MM.1S (cell line): ENCODE measurements at regions not wholly inside any gene's neighbourhood (a gene's known extent, or its start where the extent isn't known, plus 50 kb on each side); places are given as distances from the start of the nearest gene placed in this dataset.

Source experiments
- DNase-seq: peaks from one replicate; pipeline ENCODE4 v3.0.0-alpha.2; 2015
- H2AFZ ChIP-seq: fragments of 300-600 bp; sonication (generic); 2 replicates; pipeline ENCODE4 v1.6.0; 2016; ENCODE audit warnings: antibody characterized with exemption, low read length
- H3F3A ChIP-seq: fragments of 300-600 bp; sonication (generic); 2 replicates; pipeline ENCODE4 v1.6.1; 2016; ENCODE audit warnings: mild to moderate bottlenecking, antibody characterized with exemption, low read length, moderate library complexity, mixed read lengths; ENCODE audit not compliant: insufficient read depth
- H3K27ac ChIP-seq: fragments of 300-600 bp; sonication (generic); 2 replicates; pipeline ENCODE4 v1.5.1; 2016; ENCODE audit warnings: mild to moderate bottlenecking, low read length
- H3K27me3 ChIP-seq: fragments of 300-600 bp; sonication (generic); replicated peaks from 2 replicates; pipeline ENCODE4 v1.6.0; 2016; ENCODE audit warnings: low read length; ENCODE audit not compliant: insufficient read depth
- H3K36me3 ChIP-seq: fragments of 300-600 bp; sonication (generic); replicated peaks from 2 replicates; pipeline ENCODE4 v1.6.1; 2016; ENCODE audit warnings: mild to moderate bottlenecking, low read length, mixed read lengths; ENCODE audit not compliant: insufficient read depth
- H3K4me1 ChIP-seq: fragments of 300-600 bp; sonication (generic); 2 replicates; pipeline ENCODE4 v1.6.1; 2016; ENCODE audit warnings: low read length, mixed read lengths
- H3K4me2 ChIP-seq: fragments of 300-600 bp; sonication (generic); 2 replicates; pipeline ENCODE4 v1.6.0; 2016; ENCODE audit warnings: low read depth, low read length
- H3K4me3 ChIP-seq: fragments of 300-600 bp; sonication (generic); 2 replicates; pipeline ENCODE4 v1.5.1; 2016; ENCODE audit warnings: low read length, mixed read lengths
- H3K79me2 ChIP-seq: fragments of 300-600 bp; sonication (generic); 2 replicates; pipeline ENCODE4 v1.6.1; 2016; ENCODE audit warnings: mixed run types, low read length, mixed read lengths
- H3K9ac ChIP-seq: fragments of 300-600 bp; sonication (generic); 2 replicates; pipeline ENCODE4 v1.6.1; 2016; ENCODE audit warnings: low read length, mixed read lengths
- H3K9me2 ChIP-seq: fragments of 300-600 bp; sonication (generic); replicated peaks from 2 replicates; pipeline ENCODE4 v1.6.1; 2016; ENCODE audit warnings: mild to moderate bottlenecking, low read length, mixed read lengths; ENCODE audit not compliant: insufficient read depth
- H3K9me3 ChIP-seq: fragments of 300-600 bp; sonication (generic); replicated peaks from 2 replicates; pipeline ENCODE4 v1.6.1; 2016; ENCODE audit warnings: mild to moderate bottlenecking, low read length, mixed read lengths; ENCODE audit not compliant: insufficient read depth
- H4K20me1 ChIP-seq: fragments of 300-600 bp; sonication (generic); 2 replicates; pipeline ENCODE4 v1.6.1; 2016; ENCODE audit warnings: mild to moderate bottlenecking, low read length, moderate library complexity, mixed read lengths; ENCODE audit not compliant: insufficient read depth
- EZH2 ChIP-seq: fragments of 300-600 bp; sonication (generic); optimal IDR thresholded peaks from 2 replicates; pipeline ENCODE3; 2017; ENCODE audit warnings: low read depth, mild to moderate bottlenecking, antibody characterized with exemption, low read length, mixed read lengths
- EZH2phosphoT487 ChIP-seq: fragments of 300-600 bp; sonication (generic); IDR thresholded peaks from 2 replicates; pipeline ENCODE4 v1.6.1; 2018; ENCODE audit warnings: antibody characterized with exemption, low read length
- TF ChIP-seq, protein P1 (sequence below): fragments of 300-600 bp; sonication (generic); IDR thresholded peaks from 2 replicates; pipeline ENCODE4 v1.5.1; 2016; ENCODE audit warnings: antibody characterized with exemption, low read length, mixed read lengths

DNA sequence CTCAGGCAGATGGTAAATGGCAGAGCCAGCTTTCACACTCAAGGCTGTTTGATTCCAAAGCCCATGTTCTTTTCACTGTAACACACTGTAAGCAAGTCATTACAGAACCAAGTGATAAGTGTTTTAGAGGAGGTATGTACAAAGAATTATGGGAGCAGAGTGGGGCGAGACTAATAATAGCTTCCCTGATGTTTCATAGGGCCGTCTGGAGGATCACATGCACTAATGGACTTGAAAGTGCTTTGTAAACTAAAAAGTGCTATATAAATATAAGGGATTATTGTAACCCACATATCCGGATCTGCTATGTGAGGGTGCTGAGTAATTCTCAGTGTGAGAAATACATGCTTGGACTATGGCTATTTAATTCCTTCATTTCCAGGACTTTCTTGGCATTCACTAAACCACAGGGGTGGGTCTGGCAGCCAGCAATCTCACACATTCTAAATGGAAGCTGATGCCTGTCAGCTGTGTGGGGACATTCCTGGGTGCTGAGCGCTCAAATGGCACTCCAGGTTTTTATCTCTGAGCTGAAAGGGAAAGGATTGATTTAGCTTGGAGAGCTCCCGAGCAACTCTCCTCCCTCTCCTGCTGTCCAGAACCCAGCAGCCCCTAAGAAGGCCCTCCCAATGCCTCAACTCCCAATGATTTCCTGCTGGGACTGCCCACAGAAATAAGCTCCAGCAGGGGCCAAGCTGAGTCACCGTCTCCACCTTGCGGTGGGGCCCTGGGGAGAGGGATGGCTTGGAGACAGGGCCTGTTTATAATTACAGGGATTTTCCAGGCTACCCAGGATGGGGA lies 222.8 kb downstream of the SOX11 start:
- peak; percentile 15 for DNase-seq
- no peak overlapping the region for H3K4me2 ChIP-seq
- no peaks in the 10 kb centered on the region for H3K9me2 ChIP-seq
- H3K9ac ChIP-seq, result no peak overlapping the region
- H2AFZ ChIP-seq, result no peak overlapping the region
- TF ChIP-seq, protein P1, sequence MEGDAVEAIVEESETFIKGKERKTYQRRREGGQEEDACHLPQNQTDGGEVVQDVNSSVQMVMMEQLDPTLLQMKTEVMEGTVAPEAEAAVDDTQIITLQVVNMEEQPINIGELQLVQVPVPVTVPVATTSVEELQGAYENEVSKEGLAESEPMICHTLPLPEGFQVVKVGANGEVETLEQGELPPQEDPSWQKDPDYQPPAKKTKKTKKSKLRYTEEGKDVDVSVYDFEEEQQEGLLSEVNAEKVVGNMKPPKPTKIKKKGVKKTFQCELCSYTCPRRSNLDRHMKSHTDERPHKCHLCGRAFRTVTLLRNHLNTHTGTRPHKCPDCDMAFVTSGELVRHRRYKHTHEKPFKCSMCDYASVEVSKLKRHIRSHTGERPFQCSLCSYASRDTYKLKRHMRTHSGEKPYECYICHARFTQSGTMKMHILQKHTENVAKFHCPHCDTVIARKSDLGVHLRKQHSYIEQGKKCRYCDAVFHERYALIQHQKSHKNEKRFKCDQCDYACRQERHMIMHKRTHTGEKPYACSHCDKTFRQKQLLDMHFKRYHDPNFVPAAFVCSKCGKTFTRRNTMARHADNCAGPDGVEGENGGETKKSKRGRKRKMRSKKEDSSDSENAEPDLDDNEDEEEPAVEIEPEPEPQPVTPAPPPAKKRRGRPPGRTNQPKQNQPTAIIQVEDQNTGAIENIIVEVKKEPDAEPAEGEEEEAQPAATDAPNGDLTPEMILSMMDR, result no peak
- H3K9me3 ChIP-seq, result no peaks in the 10 kb centered on the region
- H3K4me1 ChIP-seq, result no peaks in the 10 kb centered on the region
- no peak overlapping the region; the same call in 1 of the 2 replicates for H3K27ac ChIP-seq
- no peak overlapping the region for H3K4me3 ChIP-seq
- no peaks in the 10 kb centered on the region for H3K79me2 ChIP-seq
- H3F3A ChIP-seq, result no peaks in the 10 kb centered on the region
- H3K36me3 ChIP-seq, result no peaks in the 10 kb centered on the region
- no peaks in the 10 kb centered on the region for H4K20me1 ChIP-seq
- H3K27me3 ChIP-seq, result no peaks in the 10 kb centered on the region

DNA sequence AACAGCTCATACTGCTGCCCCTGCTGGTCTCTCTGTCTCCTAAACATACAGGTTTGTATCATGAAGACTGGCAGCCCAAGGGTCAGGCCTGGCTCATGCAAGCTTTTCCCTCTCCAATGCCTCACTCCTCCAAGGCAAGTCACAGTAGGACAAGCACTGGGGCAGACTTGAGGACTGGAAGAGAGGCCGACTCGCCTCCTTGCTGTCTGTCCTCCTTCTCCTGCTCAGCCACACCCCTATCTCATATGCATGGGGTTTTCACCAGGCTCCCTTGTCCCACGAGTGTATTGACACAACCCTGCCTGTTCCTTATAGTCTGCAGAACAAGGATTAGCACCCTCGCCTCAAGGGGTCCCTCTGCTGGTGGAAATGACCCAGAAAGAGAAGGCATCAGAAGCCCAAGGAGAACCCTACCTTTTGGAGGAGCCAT lies 223.7 kb downstream of the SOX11 start:
- Histone ChIP-seq H3K36me3 (no peaks in the 10 kb centered on the region), H3K4me1 (no peaks in the 10 kb centered on the region), H3K79me2 (no peaks in the 10 kb centered on the region), H3F3A (no peaks in the 10 kb centered on the region), H4K20me1 (no peaks in the 10 kb centered on the region), H3K4me2 (no peak overlapping the region), H2AFZ (no peak overlapping the region), H3K4me3 (no peak overlapping the region), H3K9ac (no peak overlapping the region), H3K9me3 (no peaks in the 10 kb centered on the region), H3K9me2 (no peaks in the 10 kb centered on the region), H3K27me3 (no peaks in the 10 kb centered on the region), H3K27ac (no peak overlapping the region)
- DNase-seq, result peak; percentile 40
- no peak for TF ChIP-seq EZH2phosphoT487
- TF ChIP-seq, protein P1, result peak; percentile 55

DNA sequence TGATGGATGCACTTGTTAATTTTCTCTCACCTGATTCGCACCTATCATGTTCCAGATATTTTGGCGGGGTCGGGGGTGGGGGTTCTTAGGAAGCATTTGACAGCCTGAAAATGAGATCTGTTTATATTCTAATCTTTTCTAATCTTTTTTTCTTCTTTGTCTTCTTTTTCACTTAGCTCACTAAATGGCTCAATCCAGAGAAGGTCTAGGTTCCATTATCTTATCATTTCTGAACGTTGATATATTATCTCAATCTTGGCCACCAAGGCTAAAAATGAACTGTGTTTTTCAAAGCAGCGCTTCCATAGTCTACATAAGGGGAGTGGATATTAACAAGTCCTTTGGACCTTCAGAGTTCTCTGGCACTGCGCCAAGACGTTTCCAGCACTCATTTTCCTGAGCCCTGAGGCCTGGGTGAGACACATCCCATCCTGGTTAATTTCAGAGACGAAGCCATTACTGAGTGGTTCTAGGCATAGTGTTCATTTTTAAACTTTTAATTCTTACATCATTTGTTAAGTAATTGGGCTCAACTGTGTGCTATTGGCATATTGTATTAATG lies 229.0 kb downstream of the SOX11 start:
- H3K9me2 ChIP-seq, result no peaks in the 10 kb centered on the region
- H3K79me2 ChIP-seq, result no peaks in the 10 kb centered on the region
- H3K4me1 ChIP-seq, result peaks cover 15% of the 10 kb centered on the region
- no peak overlapping the region for H2AFZ ChIP-seq
- no peak overlapping the region for H3K9ac ChIP-seq
- H3K27me3 ChIP-seq, result no peaks in the 10 kb centered on the region
- H3K27ac ChIP-seq, result no peak overlapping the region
- H3K4me2 ChIP-seq, result no peak overlapping the region
- no peak overlapping the region for H3K4me3 ChIP-seq
- H3K36me3 ChIP-seq, result no peaks in the 10 kb centered on the region
- peaks cover 9% of the 10 kb centered on the region; the same call in 1 of the 2 replicates for H3F3A ChIP-seq
- no peaks in the 10 kb centered on the region for H3K9me3 ChIP-seq
- H4K20me1 ChIP-seq, result no peaks in the 10 kb centered on the region
- no peak for DNase-seq
- TF ChIP-seq EZH2, result no peak
- TF ChIP-seq, protein P1, result no peak
- TF ChIP-seq EZH2phosphoT487, result no peak
